ENCODE measurements at regions not wholly inside any gene's neighbourhood (a gene's known extent, or its start where the extent isn't known, plus 50 kb on each side); places are given as distances from the start of the nearest gene placed in this dataset.
"Not testable (repeated sequence)": the region's sequence is repeated elsewhere in the genome, so short reads cannot be mapped to it uniquely, and the experiment has no call there.

DNA sequence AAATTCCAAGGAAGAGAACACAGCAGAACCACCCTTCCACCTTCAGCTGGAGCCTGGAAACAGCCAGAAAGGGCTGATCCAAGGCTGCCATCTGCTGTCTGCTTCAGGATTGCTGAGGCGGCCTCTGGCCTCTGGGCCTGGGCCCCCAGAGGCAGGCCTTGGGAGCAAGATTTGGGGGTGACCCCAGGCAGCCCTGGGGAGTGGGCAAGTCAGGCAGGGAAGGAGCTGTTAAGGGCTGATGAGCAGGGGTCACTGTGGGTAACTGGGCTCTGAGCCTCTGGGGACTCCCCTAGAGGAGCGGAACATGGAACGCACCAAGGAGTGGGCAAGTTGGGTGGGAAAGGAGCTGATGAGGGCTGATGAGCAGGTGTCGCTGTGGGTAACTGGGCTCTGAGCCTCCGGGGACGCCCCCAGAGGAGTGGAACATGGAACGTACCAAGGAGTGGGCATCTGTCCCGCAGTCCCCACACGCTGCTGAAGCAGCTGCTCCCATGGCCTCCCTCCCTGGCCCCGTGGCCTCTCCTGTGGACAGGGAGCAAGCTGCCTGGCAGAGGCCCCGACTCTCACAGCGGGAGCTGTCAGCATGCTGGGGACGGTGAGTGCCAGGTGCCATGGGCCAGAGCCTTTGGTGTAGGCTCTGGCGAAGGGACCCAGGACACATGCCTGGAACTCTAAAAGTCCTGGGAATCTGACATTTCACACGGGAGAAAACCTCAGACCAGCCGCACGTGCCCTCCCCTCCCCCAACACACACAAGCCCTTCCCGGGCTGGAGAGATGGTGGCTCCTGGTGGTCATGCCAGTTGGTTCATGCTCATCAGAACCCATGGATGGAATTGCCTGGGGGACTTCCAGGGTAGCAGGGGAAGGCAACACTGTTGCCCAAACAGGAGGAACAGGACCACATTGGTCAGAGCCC is 148.8 kb downstream of the NPIPB11 start:
- not testable (repeated sequence) for DNase-seq

DNA sequence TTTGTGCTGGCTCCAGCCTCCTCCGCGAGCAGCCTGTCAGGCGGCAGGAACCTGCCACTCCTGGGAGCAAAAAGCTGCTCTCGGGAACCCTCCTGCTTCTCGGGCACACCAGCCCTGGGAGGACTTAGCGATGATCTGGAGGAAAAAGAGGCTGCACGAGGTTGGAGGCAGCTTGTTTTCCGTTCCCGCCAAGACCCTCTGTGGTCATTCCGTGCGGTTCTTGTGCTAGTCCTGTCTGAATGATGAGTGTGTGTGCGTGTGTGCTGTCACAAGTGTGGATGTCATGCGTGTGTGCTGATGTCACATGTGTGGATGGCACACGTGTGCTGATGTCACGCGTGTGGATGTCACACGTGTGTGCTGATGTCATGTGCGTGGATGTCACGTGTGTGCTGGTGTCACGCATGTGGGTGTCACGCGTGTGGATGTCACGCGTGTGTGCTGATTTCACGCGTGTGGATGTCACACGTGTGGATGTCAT is 150.0 kb downstream of the NPIPB11 start:
- no peak for DNase-seq

DNA sequence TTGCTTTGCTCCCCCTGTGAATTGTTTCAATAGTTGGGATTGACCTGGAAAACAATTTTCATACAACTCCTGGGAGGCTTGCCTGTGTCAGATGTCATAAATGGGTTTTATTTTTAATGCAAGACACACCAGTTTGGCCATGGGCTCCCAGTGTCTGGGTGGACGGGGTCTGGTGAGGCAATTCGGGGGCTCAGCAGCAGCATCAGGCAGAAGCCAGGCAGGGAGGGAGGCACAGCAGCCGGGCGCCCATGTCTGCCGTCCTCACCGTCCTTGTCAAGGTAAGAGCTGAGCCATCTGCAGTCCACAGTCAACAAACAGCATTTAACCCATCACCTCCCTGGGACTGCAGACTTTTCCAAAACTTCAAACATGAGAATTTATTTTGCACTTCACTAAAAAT is 150.6 kb downstream of the NPIPB11 start:
- not testable (repeated sequence) for DNase-seq

GRCh38 chr16:29255496-29255796 is 151.1 kb downstream of the NPIPB11 start:
- DNase-seq: not testable (repeated sequence)

GRCh38 chr16:29254676-29255495 is 151.6 kb downstream of the NPIPB11 start:
- no peak for DNase-seq

GRCh38 chr16:29253716-29254590 is 152.6 kb downstream of the NPIPB11 start:
- DNase-seq: not testable (repeated sequence)

- not testable (repeated sequence) for DNase-seq
Measured at GRCh38 chr16:29253066-29253590, 153.4 kb downstream of the NPIPB11 start.

GRCh38 chr16:29252311-29252710 is 154.2 kb downstream of the NPIPB11 start:
- not testable (repeated sequence) for DNase-seq

DNA sequence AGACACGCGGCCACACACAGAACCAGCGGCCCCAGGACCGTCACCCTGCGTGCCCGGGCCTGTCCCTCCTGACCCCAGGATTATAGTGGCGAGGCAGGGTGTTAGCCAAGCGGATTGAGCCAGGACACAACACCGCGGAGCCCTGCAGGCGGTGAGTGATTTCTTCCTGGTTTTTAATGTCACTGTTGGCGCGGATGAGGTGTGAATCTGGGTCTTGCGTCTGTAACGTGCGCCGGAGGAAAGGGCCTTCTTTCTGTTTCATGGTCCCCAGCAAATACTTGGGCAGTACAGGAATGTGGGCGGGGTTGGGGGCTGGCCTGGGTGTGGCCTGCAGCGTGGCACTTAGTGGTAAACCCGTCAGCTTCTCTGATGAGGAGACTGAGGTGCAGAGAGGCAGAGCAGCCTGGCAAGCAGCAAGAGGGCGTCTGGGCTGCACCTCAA is 154.9 kb downstream of the NPIPB11 start:
- DNase-seq: not testable (repeated sequence)

- not testable (repeated sequence) for DNase-seq
Measured at GRCh38 chr16:29250923-29251434, 155.5 kb downstream of the NPIPB11 start.

GRCh38 chr16:29250469-29250868 is 156.0 kb downstream of the NPIPB11 start:
- DNase-seq: not testable (repeated sequence)

- DNase-seq: not testable (repeated sequence)
Measured at GRCh38 chr16:29248940-29249318, 157.6 kb downstream of the NPIPB11 start.

DNA sequence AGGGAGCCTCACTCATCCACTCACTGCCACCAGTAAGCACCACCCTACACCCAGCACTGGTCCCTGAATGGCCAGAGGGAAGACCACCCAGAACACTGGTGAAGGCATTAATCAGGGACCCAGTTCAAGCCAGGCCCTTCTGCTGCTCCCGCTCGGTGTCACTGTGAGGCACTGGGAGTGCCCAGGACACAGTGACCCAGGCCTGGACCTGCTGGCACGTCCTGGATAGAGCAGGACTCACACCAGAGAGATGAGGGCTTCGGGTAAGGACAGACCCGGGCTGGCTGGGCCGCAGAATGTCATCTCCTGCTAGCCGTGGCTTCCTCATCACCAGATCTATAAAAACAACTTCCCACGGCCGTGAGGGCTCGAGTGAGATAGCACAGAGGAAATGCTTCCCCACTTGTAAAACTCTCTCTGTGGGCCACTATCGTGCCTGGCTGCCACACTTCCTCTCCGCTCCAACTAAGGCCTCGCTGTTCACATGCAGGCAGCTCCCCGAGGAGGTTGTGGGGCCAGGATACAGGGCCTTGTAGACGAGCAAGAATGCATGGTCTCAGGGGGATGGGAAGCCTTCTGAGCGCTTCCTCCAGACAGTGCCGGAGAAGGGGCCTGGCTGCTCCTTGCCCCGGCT is 158.1 kb downstream of the NPIPB11 start:
- not testable (repeated sequence) for DNase-seq

GRCh38 chr16:29246091-29246490 is 160.4 kb downstream of the NPIPB11 start:
- not testable (repeated sequence) for DNase-seq

- no peak for DNase-seq
Measured at GRCh38 chr16:29237971-29238370, 168.5 kb downstream of the NPIPB11 start.

DNA sequence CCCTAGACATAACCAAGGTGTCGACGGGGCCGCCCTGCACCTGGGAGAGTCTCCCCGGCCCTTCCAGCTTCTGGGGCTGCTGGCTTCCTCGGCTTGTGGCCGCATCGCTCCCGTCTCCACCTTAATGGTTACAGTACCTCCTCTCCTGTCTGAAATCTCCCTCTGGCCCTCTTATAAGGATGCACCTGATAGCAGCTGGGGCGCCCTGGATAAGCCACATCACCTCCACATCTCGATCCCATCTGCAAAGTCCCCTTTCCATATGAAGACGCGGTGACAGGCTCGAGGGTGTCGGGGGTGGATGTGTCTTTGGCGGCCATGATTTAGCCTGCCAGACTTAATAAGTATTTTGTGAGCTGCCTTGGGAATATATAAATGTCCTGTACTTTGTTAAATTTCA is 169.0 kb downstream of the NPIPB11 start:
- not testable (repeated sequence) for DNase-seq

DNA sequence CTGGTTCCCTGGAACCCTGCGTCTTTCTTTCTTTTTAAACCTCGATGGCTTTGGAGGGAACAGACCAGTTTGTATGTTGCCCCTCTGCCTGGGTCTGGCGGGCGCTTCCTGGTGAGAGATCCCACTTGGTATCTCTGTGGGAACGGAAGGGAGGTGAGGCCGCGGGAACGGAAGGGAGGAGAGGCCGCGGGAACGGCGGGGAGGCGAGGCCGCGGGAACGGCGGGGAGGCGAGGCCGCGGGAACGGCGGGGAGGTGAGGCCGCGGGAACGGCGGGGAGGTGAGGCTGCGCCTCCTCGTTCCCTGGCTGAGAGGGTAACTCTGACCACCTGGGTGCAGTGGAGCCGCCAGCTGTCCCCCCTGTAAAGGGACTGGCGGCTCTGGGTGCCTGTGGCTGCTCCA is 169.5 kb downstream of the NPIPB11 start:
- DNase-seq: not testable (repeated sequence)

- DNase-seq: not testable (repeated sequence)
Measured at GRCh38 chr16:29235836-29236370, 170.6 kb downstream of the NPIPB11 start.

GRCh38 chr16:29234536-29235275 is 171.8 kb downstream of the NPIPB11 start:
- not testable (repeated sequence) for DNase-seq

DNA sequence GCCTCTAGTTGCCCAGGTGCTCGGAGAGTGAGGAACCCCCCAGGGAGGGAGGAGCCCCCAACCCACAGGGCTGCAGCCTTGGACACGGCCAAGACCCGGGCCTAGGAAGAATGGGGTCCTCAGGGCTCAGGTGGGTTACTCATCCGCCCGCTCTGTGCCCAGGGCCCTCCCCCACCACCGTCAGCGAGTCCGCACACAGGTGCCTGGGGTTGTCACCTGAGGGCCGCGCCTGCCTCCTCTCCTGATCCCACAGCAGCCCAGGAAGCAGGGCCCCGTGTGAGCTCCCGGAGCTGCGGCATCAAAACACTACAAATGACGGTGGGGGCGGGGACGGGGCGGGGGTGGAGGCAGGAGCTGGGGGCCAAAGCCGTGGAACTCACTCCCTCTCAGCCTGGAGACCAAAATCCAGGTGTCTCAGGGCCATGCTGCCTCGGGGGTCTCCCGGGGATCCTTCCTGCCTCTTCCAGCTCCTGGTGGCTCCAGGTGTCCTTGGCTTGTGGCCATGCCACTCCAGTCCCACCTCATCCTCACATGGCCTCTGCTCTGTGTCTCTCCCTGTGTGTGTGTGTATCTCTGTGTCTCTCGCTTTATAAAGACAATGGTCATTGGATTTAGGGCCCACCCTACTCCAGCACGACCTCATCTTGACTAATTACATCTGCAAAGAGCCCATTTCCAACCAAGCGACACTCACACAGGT is 172.7 kb downstream of the NPIPB11 start:
- DNase-seq: not testable (repeated sequence)

All from NCI-H2227 treated with DMSO at 0.1 percent for 48 hours (cell line).